ENCODE measurements at regions not wholly inside any gene's neighbourhood (a gene's known extent, or its start where the extent isn't known, plus 50 kb on each side); places are given as distances from the start of the nearest gene placed in this dataset.

GRCh38 chr13:75929076-75929475 is 292.9 kb downstream of the LMO7 start:
- in situ Hi-C loops (cut with MboI; ENCODE audit: low pct_unique_long_range_greater_than_20kb, low sequenced_read_pairs): no loop called here

DNA sequence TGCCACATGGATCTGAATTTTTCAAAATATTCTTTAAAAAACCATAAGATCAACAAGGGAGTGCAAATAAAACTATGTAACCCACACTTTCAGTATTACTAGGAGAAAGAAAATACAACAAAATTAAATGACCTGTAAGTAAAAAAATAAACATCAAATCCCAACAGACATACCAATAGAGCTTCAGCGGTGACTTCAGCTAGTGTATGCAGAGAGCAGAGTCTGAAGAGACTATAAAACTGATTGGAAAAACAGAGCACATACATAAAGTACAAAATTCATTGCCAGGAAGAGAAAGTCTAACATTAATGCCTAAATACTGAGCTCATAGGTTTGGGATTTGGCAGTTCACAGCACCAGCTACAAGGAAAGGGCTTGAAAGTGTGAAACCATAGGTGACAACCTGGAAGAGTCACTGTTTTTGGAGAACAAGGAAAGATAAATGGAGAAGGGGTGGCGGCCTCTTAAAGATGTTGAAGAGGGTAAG is 291.1 kb downstream of the LMO7 start:
- no peak for DNase-seq
- in situ Hi-C loops (cut with MboI; ENCODE audit: low pct_unique_long_range_greater_than_20kb, low sequenced_read_pairs): no loop called here

More at GRCh38 chr13:75929076-75929475, 292.9 kb downstream of the LMO7 start:
- no peak for DNase-seq

DNA sequence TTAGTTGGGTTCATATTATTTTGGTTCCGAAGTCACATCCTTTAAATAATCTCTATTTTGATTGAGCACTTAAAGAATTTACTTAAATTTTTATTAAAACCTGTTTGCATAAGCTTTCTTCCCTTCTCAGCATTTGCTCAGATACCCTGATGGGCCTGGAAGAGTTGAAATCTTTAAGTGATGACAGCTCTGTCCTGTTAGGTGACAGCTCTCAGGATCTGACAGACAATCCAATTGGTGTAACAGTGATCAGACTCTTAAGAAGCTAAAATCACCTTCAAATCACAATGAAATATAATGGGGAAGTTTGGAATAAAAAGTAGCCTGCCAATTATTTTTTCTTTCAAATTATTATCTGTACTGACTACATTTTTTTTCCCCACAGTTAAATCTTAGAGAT is 284.4 kb downstream of the LMO7 start:
- no peak for DNase-seq
- in situ Hi-C loops (cut with MboI; ENCODE audit: low pct_unique_long_range_greater_than_20kb, low sequenced_read_pairs): no loop called here

GRCh38 chr13:75919660-75920199 is 283.6 kb downstream of the LMO7 start:
- no peak for DNase-seq
- in situ Hi-C loops (cut with MboI; ENCODE audit: low pct_unique_long_range_greater_than_20kb, low sequenced_read_pairs): no loop called here

- in situ Hi-C loops (cut with MboI; ENCODE audit: low pct_unique_long_range_greater_than_20kb, low sequenced_read_pairs): no loop called here
- no peak for DNase-seq
Measured at GRCh38 chr13:75915066-75915465, 278.9 kb downstream of the LMO7 start.

DNA sequence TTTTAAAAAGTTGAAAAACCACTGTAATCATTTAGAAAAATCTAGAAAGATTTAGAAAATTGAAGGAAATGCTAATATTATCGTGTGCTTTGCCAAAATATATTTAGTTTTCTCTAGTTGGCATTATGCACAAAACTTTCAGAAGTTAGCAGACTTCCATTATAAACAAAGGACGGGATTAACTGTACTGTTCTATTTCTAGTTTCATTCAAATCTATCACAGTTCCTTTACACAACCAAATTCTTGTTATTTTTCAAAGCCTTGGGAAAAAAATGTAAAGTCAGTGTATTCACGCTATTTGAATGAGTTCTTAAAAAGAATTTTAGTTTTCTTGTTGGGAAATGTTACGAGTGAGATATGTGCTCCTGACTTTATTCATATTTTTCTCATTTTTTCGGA is 277.8 kb downstream of the LMO7 start:
- in situ Hi-C loops (cut with MboI; ENCODE audit: low pct_unique_long_range_greater_than_20kb, low sequenced_read_pairs): no loop called here
- no peak for DNase-seq

DNA sequence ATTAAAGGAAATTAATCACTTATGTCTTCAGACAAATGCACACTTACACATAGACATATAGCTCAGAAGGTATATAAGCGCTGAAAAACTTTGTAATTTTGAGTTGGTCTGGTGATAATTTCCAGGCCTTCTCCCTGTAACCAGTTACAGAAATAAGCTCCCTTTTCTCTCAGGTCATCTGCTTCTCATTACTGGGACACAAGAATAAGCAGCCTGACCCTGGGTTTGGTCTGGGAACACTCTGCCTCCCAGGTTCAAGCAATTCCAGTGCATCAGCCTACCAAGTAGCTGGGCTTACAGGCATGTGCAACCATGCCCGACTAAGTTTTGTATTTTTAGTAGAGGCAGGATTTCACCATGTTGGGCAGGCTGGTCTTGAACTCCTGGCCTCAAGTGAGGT is 274.5 kb downstream of the LMO7 start:
- in situ Hi-C loops (cut with MboI; ENCODE audit: low pct_unique_long_range_greater_than_20kb, low sequenced_read_pairs): no loop called here
- no peak for DNase-seq
